H1 (cell line): ENCODE measurements at regions not wholly inside any gene's neighbourhood (a gene's known extent, or its start where the extent isn't known, plus 50 kb on each side); places are given as distances from the start of the nearest gene placed in this dataset.

Experiments used
- CTCF ChIA-PET: fragments of 300-600 bp; sonication (Branson Sonifier 250); formaldehyde crosslinking; loops from one replicate; lab custom pipeline; 2021; ENCODE audit not compliant: partially characterized antibody; lab: Charles Lee
- POLR2A ChIA-PET: fragments of 300-600 bp; sonication (Branson Sonifier 250); formaldehyde crosslinking; loops from one replicate; lab custom pipeline; 2021; ENCODE audit warnings: inconsistent platforms; ENCODE audit not compliant: partially characterized antibody; lab: Charles Lee
- DNase-seq, 2 experiments: peaks; one replicate each; pipeline versions ENCODE4 v3.0.0 to v3.0.0-alpha.2; 2010 to 2022; ENCODE audit warnings: low spot score in 2 of 2, low read depth in 1 of 2, mixed read lengths in 1 of 2
- FAIRE-seq: peaks from 2 replicates; lab custom pipeline; 2011; peaks lifted over from hg19 to GRCh38; lab: Jason Lieb, UNC
- H2AFZ ChIP-seq: 2 replicates; pipeline ENCODE4 v1.8.1; 2012; ENCODE audit warnings: low read length, inconsistent platforms
- H2AK5ac ChIP-seq: 2 replicates; pipeline ENCODE4 v1.6.1; 2013; ENCODE audit warnings: low read depth, low read length
- H2BK120ac ChIP-seq: replicated peaks from 2 replicates; pipeline ENCODE3; 2013; ENCODE audit warnings: low read depth, low read length, inconsistent platforms
- H2BK12ac ChIP-seq: 2 replicates; pipeline ENCODE4 v1.6.1; 2013; ENCODE audit warnings: low read depth, low read length
- H2BK15ac ChIP-seq: 2 replicates; pipeline ENCODE4 v1.6.1; 2013; ENCODE audit warnings: low read length
- H2BK20ac ChIP-seq: 2 replicates; pipeline ENCODE4 v1.6.1; 2013; ENCODE audit warnings: low read length
- H2BK5ac ChIP-seq: 2 replicates; pipeline ENCODE4 v1.6.1; 2013; ENCODE audit warnings: low read depth, low read length
- H3K14ac ChIP-seq: 2 replicates; pipeline ENCODE4 v1.6.1; 2013; ENCODE audit warnings: inconsistent platforms; ENCODE audit not compliant: insufficient read length
- H3K18ac ChIP-seq: 2 replicates; pipeline ENCODE4 v1.6.1; 2013; ENCODE audit warnings: low read length; ENCODE audit errors: extremely low read depth
- H3K23ac ChIP-seq: 2 replicates; pipeline ENCODE4 v1.6.1; 2013; ENCODE audit warnings: inconsistent platforms; ENCODE audit not compliant: insufficient read length
- H3K23me2 ChIP-seq: 2 replicates; pipeline ENCODE4 v1.6.1; 2013; ENCODE audit warnings: low read depth, low read length
- H3K27ac ChIP-seq: 2 replicates; pipeline ENCODE4 v1.6.1; 2011; ENCODE audit warnings: low read depth, low read length, inconsistent platforms
- H3K27me3 ChIP-seq, 4 experiments: replicated peaks in 1 of 4; 1 replicate in 1 of 4; 2 replicates in 3 of 4; pipeline versions ENCODE4 v1.6.1 to v1.8.1; 2011 to 2013; ENCODE audit warnings: low read length in 3 of 4, mild to moderate bottlenecking in 3 of 4, inconsistent platforms in 2 of 4, mixed read lengths in 2 of 4, moderate library complexity in 1 of 4; ENCODE audit not compliant: control insufficient read depth in 3 of 4, insufficient read depth in 3 of 4; ENCODE audit errors: extremely low read depth in 1 of 4
- H3K36me3 ChIP-seq, 4 experiments: 2 replicates each; pipeline versions ENCODE4 v1.6.1 to v1.8.1; 2011 to 2013; ENCODE audit warnings: mild to moderate bottlenecking in 4 of 4, low read length in 3 of 4, moderate library complexity in 2 of 4, control low read depth in 1 of 4, inconsistent platforms in 1 of 4; ENCODE audit not compliant: insufficient read depth in 4 of 4, control insufficient read depth in 2 of 4
- H3K4ac ChIP-seq: replicated peaks from 2 replicates; pipeline ENCODE3; 2013; ENCODE audit warnings: low read length, low read depth, mixed read lengths, inconsistent platforms; ENCODE audit not compliant: insufficient read length
- H3K4me1 ChIP-seq, 4 experiments: replicated peaks in 1 of 4; 1 replicate in 1 of 4; 2 replicates in 3 of 4; pipeline versions ENCODE4 v1.6.1 to v1.8.1; 2011 to 2013; ENCODE audit warnings: low read length in 3 of 4, inconsistent platforms in 2 of 4, mixed read lengths in 1 of 4; ENCODE audit not compliant: insufficient read depth in 4 of 4, control insufficient read depth in 3 of 4
- H3K4me2 ChIP-seq, 2 experiments: 2 replicates each; pipeline versions ENCODE4 v1.6.1 to v1.8.1; 2011 to 2013; ENCODE audit warnings: low read depth in 2 of 2, low read length in 2 of 2, control low read depth in 1 of 2, inconsistent platforms in 1 of 2, mild to moderate bottlenecking in 1 of 2; ENCODE audit not compliant: insufficient read depth in 1 of 2
- H3K4me3 ChIP-seq, 4 experiments: fragments of 200-600, 300-600 bp in 1 of 4; sonication (generic), shearing (Covaris generic), sonication (Bioruptor Twin) in 1 of 4; 2 replicates each; pipeline versions ENCODE4 v1.5.1 to v1.8.1; 2011 to 2016; ENCODE audit warnings: low read length in 4 of 4, low read depth in 3 of 4, control low read depth in 2 of 4, inconsistent platforms in 2 of 4, mild to moderate bottlenecking in 2 of 4, mixed read lengths in 1 of 4, moderate library complexity in 1 of 4; ENCODE audit not compliant: insufficient read depth in 2 of 4; ENCODE audit errors: extremely low read depth in 1 of 4
- H3K56ac ChIP-seq: replicated peaks from 2 replicates; pipeline ENCODE3; 2013; ENCODE audit warnings: low read depth, mild to moderate bottlenecking, mixed read lengths, low read length, inconsistent platforms; ENCODE audit not compliant: insufficient read length
- H3K79me1 ChIP-seq: 2 replicates; pipeline ENCODE4 v1.6.1; 2013; ENCODE audit warnings: low read depth, low read length, control low read depth
- H3K79me2 ChIP-seq, 2 experiments: 2 replicates each; pipeline versions ENCODE4 v1.6.1 to v1.8.1; 2012 to 2013; ENCODE audit warnings: low read length in 2 of 2, mild to moderate bottlenecking in 2 of 2, inconsistent platforms in 1 of 2; ENCODE audit not compliant: insufficient read depth in 2 of 2, control insufficient read depth in 1 of 2
- H3K9ac ChIP-seq, 4 experiments: replicated peaks in 1 of 4; 1 replicate in 1 of 4; 2 replicates in 3 of 4; pipeline versions ENCODE4 v1.6.1 to v1.8.1; 2011 to 2013; ENCODE audit warnings: low read depth in 3 of 4, low read length in 3 of 4, control low read depth in 2 of 4, mild to moderate bottlenecking in 2 of 4, moderate library complexity in 2 of 4, inconsistent platforms in 1 of 4; ENCODE audit errors: extremely low read depth in 1 of 4
- H3K9me3 ChIP-seq, 2 experiments: 2 replicates each; pipeline versions ENCODE4 v1.6.1 to v1.8.1; 2012 to 2013; ENCODE audit warnings: mild to moderate bottlenecking in 2 of 2, moderate library complexity in 2 of 2, control low read depth in 1 of 2, inconsistent platforms in 1 of 2, low read depth in 1 of 2, low read length in 1 of 2, mixed read lengths in 1 of 2; ENCODE audit not compliant: insufficient read depth in 2 of 2
- H4K20me1 ChIP-seq, 2 experiments: replicated peaks in 1 of 2; 2 replicates each; pipeline versions ENCODE3 to v1.8.1; 2011 to 2013; ENCODE audit warnings: inconsistent platforms in 2 of 2, low read length in 2 of 2, mild to moderate bottlenecking in 1 of 2; ENCODE audit not compliant: insufficient read depth in 2 of 2, control insufficient read depth in 1 of 2
- H4K5ac ChIP-seq: 2 replicates; pipeline ENCODE4 v1.6.1; 2013; ENCODE audit warnings: low read length, low read depth, mixed read lengths, inconsistent platforms; ENCODE audit not compliant: insufficient read length
- H4K8ac ChIP-seq: 2 replicates; pipeline ENCODE4 v1.8.0; 2013; ENCODE audit warnings: mild to moderate bottlenecking, moderate library complexity, low read length, inconsistent platforms; ENCODE audit not compliant: insufficient read depth; ENCODE audit errors: extremely low read depth
- H4K91ac ChIP-seq: replicated peaks from 2 replicates; pipeline ENCODE3; 2013; ENCODE audit warnings: low read length, mixed read lengths, inconsistent platforms; ENCODE audit not compliant: insufficient read length
- ASH2L ChIP-seq: fragments of 200-600, 300-600 bp; sonication (generic); IDR thresholded peaks from one replicate; pipeline ENCODE4 v1.7.1; 2017; ENCODE audit warnings: low read length
- BCL11A ChIP-seq, 2 experiments: IDR thresholded peaks; one replicate each; pipeline ENCODE4 v1.6.1; 2011; ENCODE audit warnings: low read depth in 2 of 2, low read length in 2 of 2, mild to moderate bottlenecking in 2 of 2
- BRCA1 ChIP-seq: IDR thresholded peaks from 2 replicates; pipeline ENCODE4 v1.6.1; 2012; ENCODE audit warnings: low read depth, low read length, improper control_type of control experiment
- CHD2 ChIP-seq: IDR thresholded peaks from 2 replicates; pipeline ENCODE4 v1.6.1; 2012; ENCODE audit warnings: low read length, improper control_type of control experiment
- CREB1 ChIP-seq: IDR thresholded peaks from 2 replicates; pipeline ENCODE4 v1.6.1; 2012; ENCODE audit warnings: inconsistent platforms
- CTBP2 ChIP-seq: IDR thresholded peaks from 2 replicates; pipeline ENCODE4 v1.7.0; 2011; ENCODE audit warnings: borderline replicate concordance, mild to moderate bottlenecking, moderate library complexity, mixed read lengths, low read length; ENCODE audit not compliant: insufficient read depth, insufficient read length
- HDAC2 ChIP-seq, 2 experiments: fragments of 300-600 bp in 1 of 2; sonication (generic) in 1 of 2; IDR thresholded peaks; 2 replicates each; pipeline ENCODE4 v1.6.1; 2011 to 2012; ENCODE audit warnings: low read depth in 2 of 2, low read length in 2 of 2, mild to moderate bottlenecking in 2 of 2, moderate library complexity in 2 of 2, borderline replicate concordance in 1 of 2, inconsistent platforms in 1 of 2
- POLR2A ChIP-seq, 2 experiments: IDR thresholded peaks; 1 replicate in 1 of 2; 2 replicates in 1 of 2; pipeline ENCODE4 v1.6.1; 2011; ENCODE audit warnings: low read depth in 2 of 2, low read length in 2 of 2, mild to moderate bottlenecking in 2 of 2; ENCODE audit errors: control extremely low read depth in 1 of 2
- RBBP5 ChIP-seq: IDR thresholded peaks from 2 replicates; pipeline ENCODE4 v1.7.1; 2012; ENCODE audit warnings: low read depth, mild to moderate bottlenecking, inconsistent platforms, low read length, moderate library complexity, borderline replicate concordance
- RNF2 ChIP-seq: fragments of 200-900, 300-1000 bp; sonication (generic); IDR thresholded peaks from 2 replicates; pipeline ENCODE4 v1.7.1; 2016; ENCODE audit warnings: borderline replicate concordance, low read depth, mild to moderate bottlenecking, antibody characterized with exemption, low read length; ENCODE audit not compliant: poor library complexity, severe bottlenecking; ENCODE audit errors: missing control alignments
- SAP30 ChIP-seq: fragments of 300-600 bp; sonication (generic); IDR thresholded peaks from 2 replicates; pipeline ENCODE4 v1.7.1; 2012; ENCODE audit warnings: low read length, moderate library complexity, mild to moderate bottlenecking, inconsistent platforms; ENCODE audit not compliant: insufficient read depth, insufficient replicate concordance
- SP4 ChIP-seq: IDR thresholded peaks from 2 replicates; pipeline ENCODE4 v1.6.1; 2012; ENCODE audit warnings: low read length, inconsistent platforms
- SRF ChIP-seq: IDR thresholded peaks from 2 replicates; pipeline ENCODE4 v1.6.1; 2011; ENCODE audit warnings: mild to moderate bottlenecking, low read depth, low read length, moderate library complexity
- TCF12 ChIP-seq: IDR thresholded peaks from 2 replicates; pipeline ENCODE4 v1.6.1; 2011; ENCODE audit warnings: low read depth, mild to moderate bottlenecking, low read length
- YY1 ChIP-seq: IDR thresholded peaks from 2 replicates; pipeline ENCODE4 v1.6.1; 2011; ENCODE audit warnings: low read depth, mild to moderate bottlenecking, low read length

- no peak overlapping the region for H2BK120ac ChIP-seq
- H4K20me1 ChIP-seq = no peaks in the 10 kb centered on the region
- H3K27me3 ChIP-seq = no peaks in the 10 kb centered on the region
- no peaks in the 10 kb centered on the region for H3K9me3 ChIP-seq
- no peaks in the 10 kb centered on the region for H3K23me2 ChIP-seq
- no peak overlapping the region for H3K4me2 ChIP-seq
- ChIA-PET POLR2A (no interaction called here), CTCF (interaction anchor here (0.7 to 1.3 kb wide), 3 partner anchors 8 to 216 kb away, joined by 3 to 4 read pairs (median 3); no protein-coding TSS in a partner anchor)
- H2BK20ac ChIP-seq = no peak overlapping the region
- no peak overlapping the region for H2BK5ac ChIP-seq
- H2BK15ac ChIP-seq = no peak overlapping the region
- no peak overlapping the region for H2AK5ac ChIP-seq
- no peak overlapping the region for H4K8ac ChIP-seq
- FAIRE-seq (no peak), DNase-seq (no peak)
- H3K56ac ChIP-seq = no peak overlapping the region
- no peak overlapping the region for H3K23ac ChIP-seq
- no peak overlapping the region for H3K18ac ChIP-seq
- H3K4me3 ChIP-seq = no peak overlapping the region
- no peaks in the 10 kb centered on the region for H3K79me1 ChIP-seq
- H4K91ac ChIP-seq = no peak overlapping the region
- no peaks in the 10 kb centered on the region; a peak in 2 of 7 replicates for H3K4me1 ChIP-seq
- no peaks in the 10 kb centered on the region for H3K79me2 ChIP-seq
- H3K36me3 ChIP-seq = no peaks in the 10 kb centered on the region
- H3K9ac ChIP-seq = no peak overlapping the region
- H3K4ac ChIP-seq = peak overlapping the region; percentile 28
- H3K14ac ChIP-seq = no peak overlapping the region
- TF ChIP-seq CREB1 (no peak), SAP30 (no peak), BCL11A (IDR thresholded peaks at IDR 0.05; ENCODE audit: low read depth in 2 of 2, low read length in 2 of 2) (no peak), BRCA1 (no peak), YY1 (no peak), SRF (no peak), RNF2 (no peak), CTBP2 (no peak), RBBP5 (no peak), CHD2 (no peak), HDAC2 (IDR thresholded peaks at IDR 0.05; ENCODE audit: borderline replicate concordance in 1 of 2, low read depth in 2 of 2, low read length in 2 of 2) (no peak), ASH2L (no peak), TCF12 (no peak), POLR2A (IDR thresholded peaks at IDR 0.05; ENCODE audit: control extremely low read depth in 1 of 2, low read depth in 2 of 2, low read length in 2 of 2) (no peak), SP4 (no peak)
- no peak overlapping the region for H2AFZ ChIP-seq
- H3K27ac ChIP-seq = no peak overlapping the region
- H2BK12ac ChIP-seq = no peak overlapping the region
- H4K5ac ChIP-seq = no peak overlapping the region
Observed at GRCh38 chr5:68024426-68024825, 191.1 kb upstream of the PIK3R1 start.
